ENCODE measurements at regions not wholly inside any gene's neighbourhood (a gene's known extent, or its start where the extent isn't known, plus 50 kb on each side); places are given as distances from the start of the nearest gene placed in this dataset.

GRCh38 chr16:75971334-75971733 lies 245.0 kb upstream of the CPHXL start:
- DNase-seq: no peak
- no peaks in the 10 kb centered on the region for H3K4me1 ChIP-seq
- no peaks in the 10 kb centered on the region for H3K9me3 ChIP-seq
- no peak overlapping the region for H3K27ac ChIP-seq
- TF ChIP-seq POLR2A (IDR thresholded peaks at IDR 0.05): no peak
- no peak for TF ChIP-seq CTCF (IDR thresholded peaks at IDR 0.05)
- 65 to 66% methylated on average over 2 of the region's 2 CpGs for WGBS, 2 donors
- intact Hi-C loops (cut with DNase I): no loop called here
- H3K4me3 ChIP-seq: no peak overlapping the region
- H3K27me3 ChIP-seq: no peaks in the 10 kb centered on the region
- no peaks in the 10 kb centered on the region for H3K36me3 ChIP-seq

GRCh38 chr16:75983296-75983695 lies 257.0 kb upstream of the CPHXL start:
- Histone ChIP-seq H3K4me1 (no peaks in the 10 kb centered on the region), H3K36me3 (no peaks in the 10 kb centered on the region), H3K4me3 (no peak overlapping the region), H3K27ac (no peak overlapping the region), H3K27me3 (no peaks in the 10 kb centered on the region), H3K9me3 (peaks cover 0 to 6% (median 0%) of the 10 kb centered on the region in 3 donors)
- intact Hi-C loops (cut with DNase I): no loop called here
- TF ChIP-seq POLR2A (IDR thresholded peaks at IDR 0.05) (no peak), CTCF (IDR thresholded peaks at IDR 0.05) (no peak)
- DNase-seq: no peak

GRCh38 chr16:75983741-75984381 lies 257.6 kb upstream of the CPHXL start:
- no peaks in the 10 kb centered on the region for H3K4me1 ChIP-seq
- peaks cover 0 to 6% (median 0%) of the 10 kb centered on the region in 3 donors for H3K9me3 ChIP-seq
- H3K27me3 ChIP-seq: no peaks in the 10 kb centered on the region
- H3K4me3 ChIP-seq: no peak overlapping the region
- no peak overlapping the region for H3K27ac ChIP-seq
- DNase-seq: no peak
- TF ChIP-seq POLR2A (IDR thresholded peaks at IDR 0.05): no peak
- TF ChIP-seq CTCF (IDR thresholded peaks at IDR 0.05): no peak
- no peaks in the 10 kb centered on the region for H3K36me3 ChIP-seq
- WGBS, 2 donors: 61 to 67% methylated on average over 4 of the region's 4 CpGs
- intact Hi-C loops (cut with DNase I): no loop called here

GRCh38 chr16:75987323-75987722 lies 261.0 kb upstream of the CPHXL start:
- Histone ChIP-seq H3K4me1 (no peaks in the 10 kb centered on the region), H3K9me3 (peaks cover 0 to 6% (median 0%) of the 10 kb centered on the region in 3 donors), H3K27ac (no peak overlapping the region), H3K36me3 (no peaks in the 10 kb centered on the region), H3K27me3 (no peaks in the 10 kb centered on the region), H3K4me3 (no peak overlapping the region)
- intact Hi-C loops (cut with DNase I): no loop called here
- no peak for DNase-seq
- WGBS, 2 donors: 76 to 90% methylated on average over 2 of the region's 2 CpGs
- TF ChIP-seq POLR2A (IDR thresholded peaks at IDR 0.05): no peak
- no peak for TF ChIP-seq CTCF (IDR thresholded peaks at IDR 0.05)

GRCh38 chr16:75996491-75996890 lies 270.2 kb upstream of the CPHXL start:
- TF ChIP-seq CTCF (IDR thresholded peaks at IDR 0.05): no peak
- TF ChIP-seq POLR2A (IDR thresholded peaks at IDR 0.05): no peak
- H3K4me3 ChIP-seq: no peak overlapping the region
- intact Hi-C loops (cut with DNase I): no loop called here
- H3K36me3 ChIP-seq: no peaks in the 10 kb centered on the region
- H3K9me3 ChIP-seq: no peaks in the 10 kb centered on the region
- no peaks in the 10 kb centered on the region for H3K4me1 ChIP-seq
- H3K27me3 ChIP-seq: no peaks in the 10 kb centered on the region
- no peak overlapping the region for H3K27ac ChIP-seq
- 66 to 76% methylated on average over 2 to 3 of the region's 3 CpGs for WGBS, 2 donors
- DNase-seq: no peak
